Stimulated activated effector memory CD8-positive, alpha-beta T cell treated with anti-CD3 and anti-CD28 coated beads, Interleukin-12 subunit alpha, Interleukin-12 subunit beta, amount 100 ng/mL, for 72 hours (primary cell): ENCODE measurements at regions not wholly inside any gene's neighbourhood (a gene's known extent, or its start where the extent isn't known, plus 50 kb on each side); places are given as distances from the start of the nearest gene placed in this dataset.
"Not testable (repeated sequence)": the region's sequence is repeated elsewhere in the genome, so short reads cannot be mapped to it uniquely, and the experiment has no call there.

ENCODE experiments used
- ATAC-seq: fragments of 150-1000 bp; cut with Tn5 transposase; 2 replicates; pipeline ENCODE4 v1.10.0; 2021
- DNase-seq, 2 donors: peaks; one replicate each; pipeline ENCODE4 v3.0.0; 2021 to 2022; ENCODE audit warnings: low spot score in 2 of 2
- H3K27ac Mint-ChIP-seq: one replicate; pipeline ENCODE4 v1.8.0; 2022; ENCODE audit warnings: mild to moderate bottlenecking, mixed read lengths
- H3K36me3 Mint-ChIP-seq: one replicate; pipeline ENCODE4 v1.8.0; 2022; ENCODE audit warnings: mild to moderate bottlenecking, mixed read lengths
- H3K4me1 Mint-ChIP-seq: one replicate; pipeline ENCODE4 v1.8.0; 2022; ENCODE audit warnings: mixed read lengths
- H3K4me3 Mint-ChIP-seq: one replicate; pipeline ENCODE4 v1.8.0; 2022; ENCODE audit warnings: mild to moderate bottlenecking, mixed read lengths
- H3K9me3 Mint-ChIP-seq: one replicate; pipeline ENCODE4 v1.8.0; 2022; ENCODE audit warnings: mixed read lengths

DNA sequence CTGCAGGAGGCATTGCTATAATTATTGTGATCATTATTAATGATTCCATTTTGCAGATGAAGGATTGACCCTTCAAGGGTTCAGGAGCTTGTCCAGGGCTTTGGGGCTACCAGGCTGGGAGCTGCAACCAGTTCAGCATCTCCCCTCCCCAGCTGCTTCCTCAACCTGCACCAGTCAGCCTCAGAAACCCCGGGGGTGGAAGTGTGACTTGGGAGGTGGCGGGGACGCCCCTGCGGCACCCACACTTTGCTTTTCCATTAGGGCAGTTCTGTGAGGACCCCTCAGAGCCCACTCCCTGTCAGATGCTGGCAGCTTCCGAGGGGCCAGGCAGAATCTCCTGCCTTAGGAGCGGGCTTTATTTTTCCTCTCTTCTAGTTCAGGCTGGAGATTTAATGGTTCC, 85.6 kb downstream of the OLFM1 start:
- no peak for ATAC-seq
- no peak overlapping the region for H3K4me3 Mint-ChIP-seq
- DNase-seq = no peak
- H3K4me1 Mint-ChIP-seq = no peaks in the 10 kb centered on the region
- no peaks in the 10 kb centered on the region for H3K36me3 Mint-ChIP-seq
- H3K9me3 Mint-ChIP-seq = no peaks in the 10 kb centered on the region
- H3K27ac Mint-ChIP-seq = no peak overlapping the region

DNA sequence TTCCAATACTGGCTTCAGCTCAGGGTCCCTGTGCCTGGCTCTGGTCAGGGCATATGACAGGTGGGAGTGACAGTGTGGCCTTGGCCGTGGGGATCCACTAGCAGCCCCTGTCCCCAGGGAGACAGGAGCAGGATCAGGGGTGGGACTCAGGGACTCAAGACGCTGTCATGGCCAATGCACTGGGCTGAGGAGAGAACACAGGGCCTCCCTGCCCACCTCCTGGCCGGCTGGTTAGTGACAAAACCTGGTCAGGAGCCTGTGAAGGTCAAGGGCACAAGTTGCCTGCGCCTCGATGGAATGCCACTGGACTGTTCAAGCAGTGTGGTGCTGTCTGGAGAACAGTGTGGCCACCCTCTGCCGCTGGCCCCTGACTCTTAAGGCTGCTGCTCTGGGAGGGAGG, 86.8 kb downstream of the OLFM1 start:
- ATAC-seq (no peak), DNase-seq (no peak)
- no peaks in the 10 kb centered on the region for H3K9me3 Mint-ChIP-seq
- H3K4me3 Mint-ChIP-seq = no peak overlapping the region
- no peaks in the 10 kb centered on the region for H3K4me1 Mint-ChIP-seq
- H3K27ac Mint-ChIP-seq = no peak overlapping the region
- no peaks in the 10 kb centered on the region for H3K36me3 Mint-ChIP-seq

DNA sequence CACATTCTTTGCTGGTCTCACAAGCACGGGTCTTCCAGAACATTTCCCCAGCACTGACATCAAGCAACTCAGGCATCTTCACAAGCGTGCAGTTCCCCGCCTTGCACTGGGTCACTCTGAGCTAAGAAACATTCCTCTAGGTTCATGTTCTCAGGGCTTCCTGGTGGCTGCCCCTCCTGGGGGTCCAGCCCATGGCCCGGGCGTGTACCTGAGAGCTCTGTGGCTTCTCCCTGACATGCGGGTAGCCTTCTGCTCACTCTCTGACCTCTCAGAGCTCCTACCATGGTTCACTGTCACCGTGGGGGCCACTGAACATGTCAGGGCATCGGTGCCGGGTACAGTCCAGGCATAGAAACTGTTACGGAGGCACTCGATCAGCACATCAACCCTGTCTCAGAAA, 87.5 kb downstream of the OLFM1 start:
- no peak overlapping the region for H3K4me3 Mint-ChIP-seq
- no peak for ATAC-seq
- H3K27ac Mint-ChIP-seq = no peak overlapping the region

DNA sequence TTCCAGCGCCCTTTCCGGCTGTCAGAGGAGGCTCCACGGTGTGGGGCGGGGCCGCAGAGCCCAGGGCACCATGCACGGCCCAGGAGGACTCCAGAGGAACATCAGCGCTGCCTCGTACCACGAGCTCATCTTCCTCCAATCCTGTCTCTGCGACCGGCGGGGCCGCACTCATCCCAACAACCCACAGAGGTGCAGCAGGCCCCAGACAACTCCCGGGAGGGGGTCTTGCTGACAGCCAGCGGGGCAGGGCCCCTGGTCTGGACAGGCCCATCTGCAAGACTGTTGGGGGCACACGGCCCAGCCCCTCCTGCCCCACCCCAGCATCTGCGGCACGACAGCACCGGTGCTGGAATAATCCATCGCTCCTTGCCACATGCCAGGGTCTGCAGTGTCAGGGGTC, 88.8 kb downstream of the OLFM1 start:
- Mint-ChIP-seq H3K4me1 (no peaks in the 10 kb centered on the region), H3K9me3 (no peaks in the 10 kb centered on the region), H3K4me3 (no peak overlapping the region), H3K27ac (no peak overlapping the region), H3K36me3 (no peaks in the 10 kb centered on the region)
- ATAC-seq = no peak
- DNase-seq = no peak

More for the DNA sequence above, 87.5 kb downstream of the OLFM1 start:
- no peaks in the 10 kb centered on the region for H3K36me3 Mint-ChIP-seq
- H3K9me3 Mint-ChIP-seq = no peaks in the 10 kb centered on the region
- DNase-seq = no peak
- no peaks in the 10 kb centered on the region for H3K4me1 Mint-ChIP-seq

DNA sequence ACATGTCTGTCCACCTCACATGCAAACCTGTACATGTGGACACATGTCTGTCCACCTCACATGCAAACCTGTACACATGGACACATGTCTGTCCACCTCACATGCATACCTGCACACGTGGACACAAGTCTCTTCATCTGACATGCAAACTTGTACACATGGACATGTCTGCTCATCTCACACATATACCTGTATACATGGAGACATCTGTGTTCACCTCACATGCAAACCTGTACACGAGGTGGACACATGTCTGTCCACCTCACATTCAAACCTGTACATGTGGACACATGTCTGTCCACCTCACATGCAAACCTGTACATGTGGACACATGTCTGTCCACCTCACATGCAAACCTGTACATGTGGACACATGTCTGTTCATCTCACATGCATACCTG, 90.1 kb downstream of the OLFM1 start:
- not testable (repeated sequence) for ATAC-seq, H3K9me3 Mint-ChIP-seq, H3K27ac Mint-ChIP-seq, H3K4me3 Mint-ChIP-seq, H3K36me3 Mint-ChIP-seq, H3K4me1 Mint-ChIP-seq, DNase-seq

DNA sequence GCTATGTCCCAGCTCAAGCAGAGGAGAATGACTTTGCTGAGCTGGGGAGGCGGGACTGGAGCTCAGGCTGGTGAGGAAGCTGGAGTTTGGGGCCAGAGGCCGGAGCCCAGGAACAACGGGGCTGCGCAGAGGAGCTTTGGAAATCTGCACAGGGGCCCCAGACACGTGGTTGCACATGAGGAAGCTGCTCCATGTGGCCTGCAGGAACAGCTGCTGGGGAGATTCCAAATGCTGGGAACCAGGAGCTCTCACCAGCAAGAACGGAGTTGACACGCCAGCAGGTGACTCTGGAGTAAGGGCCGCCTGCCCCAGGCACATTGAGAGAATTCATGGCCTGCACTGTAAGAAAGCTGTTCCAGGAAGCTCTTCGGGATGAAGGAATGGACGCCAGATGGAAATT, 91.0 kb downstream of the OLFM1 start:
- DNase-seq (no peak), ATAC-seq (no peak)
- Mint-ChIP-seq H3K4me1 (no peaks in the 10 kb centered on the region), H3K4me3 (no peak overlapping the region), H3K9me3 (no peaks in the 10 kb centered on the region), H3K36me3 (no peaks in the 10 kb centered on the region), H3K27ac (no peak overlapping the region)

DNA sequence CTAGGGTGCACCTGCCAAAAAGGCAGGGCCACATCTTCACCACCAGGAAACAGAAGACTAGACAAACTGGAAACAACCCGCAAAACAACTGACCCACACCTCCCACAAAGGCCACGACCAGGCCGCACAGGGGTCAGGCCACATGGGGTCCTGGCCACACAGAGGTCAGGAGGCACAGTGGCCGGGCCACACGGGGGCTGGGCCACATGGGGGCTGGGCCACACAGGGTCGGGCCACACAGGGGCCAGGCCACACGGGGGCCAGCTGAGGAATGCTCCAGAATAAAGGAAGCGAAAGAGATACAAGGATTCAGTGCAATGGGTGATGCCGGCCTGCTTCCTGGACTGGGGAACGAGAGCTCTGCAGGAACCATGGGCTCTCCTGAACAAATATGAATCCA, 91.6 kb downstream of the OLFM1 start:
- ATAC-seq (no peak), DNase-seq (no peak)
- H3K36me3 Mint-ChIP-seq = no peaks in the 10 kb centered on the region
- H3K27ac Mint-ChIP-seq = no peak overlapping the region
- no peaks in the 10 kb centered on the region for H3K4me1 Mint-ChIP-seq
- no peak overlapping the region for H3K4me3 Mint-ChIP-seq
- no peaks in the 10 kb centered on the region for H3K9me3 Mint-ChIP-seq

DNA sequence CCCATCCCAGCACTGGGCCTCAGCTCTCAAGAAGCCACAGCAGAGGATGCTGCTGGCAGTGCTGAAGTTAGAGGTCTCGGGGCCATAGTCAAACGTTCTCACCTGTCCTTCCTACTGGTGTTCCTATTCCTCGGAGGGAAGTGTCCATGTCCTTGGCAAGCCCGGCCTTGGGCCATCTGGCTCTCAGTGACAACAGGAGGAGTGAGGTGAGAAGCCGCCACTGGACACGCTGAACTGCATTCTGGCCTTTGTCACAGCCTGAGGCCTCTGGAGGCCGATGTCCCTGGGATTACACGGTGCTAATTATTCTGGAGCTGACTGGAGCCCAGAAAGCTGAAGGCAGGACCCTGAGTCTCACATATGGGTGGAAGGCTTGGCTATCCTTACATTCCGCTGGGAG, 92.5 kb downstream of the OLFM1 start:
- no peak overlapping the region for H3K27ac Mint-ChIP-seq
- no peak overlapping the region for H3K4me3 Mint-ChIP-seq
- no peaks in the 10 kb centered on the region for H3K4me1 Mint-ChIP-seq
- no peaks in the 10 kb centered on the region for H3K9me3 Mint-ChIP-seq
- H3K36me3 Mint-ChIP-seq = no peaks in the 10 kb centered on the region
- no peak for DNase-seq
- no peak for ATAC-seq

DNA sequence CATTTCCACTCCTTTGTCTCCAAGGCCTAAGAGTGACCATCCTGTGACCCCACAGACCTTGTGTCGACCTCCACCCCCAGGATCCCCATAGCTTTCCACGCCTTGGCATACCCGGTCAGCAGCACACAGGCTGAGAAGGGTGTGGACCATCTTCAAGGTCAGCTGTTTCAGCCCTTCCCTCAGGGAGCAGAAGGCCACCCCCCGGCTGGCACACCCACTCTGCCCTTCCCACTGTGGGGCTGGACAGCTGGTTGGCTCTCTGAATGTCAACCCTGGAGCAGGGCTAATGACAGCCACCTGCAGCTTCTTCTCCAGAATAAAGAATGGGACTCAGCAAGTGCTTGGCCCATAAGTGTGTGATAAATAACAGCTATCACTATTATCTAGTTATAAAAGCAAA, 93.1 kb downstream of the OLFM1 start:
- Mint-ChIP-seq H3K27ac (no peak overlapping the region), H3K4me1 (no peaks in the 10 kb centered on the region), H3K4me3 (no peak overlapping the region), H3K36me3 (no peaks in the 10 kb centered on the region), H3K9me3 (no peaks in the 10 kb centered on the region)
- no peak for DNase-seq
- no peak for ATAC-seq

DNA sequence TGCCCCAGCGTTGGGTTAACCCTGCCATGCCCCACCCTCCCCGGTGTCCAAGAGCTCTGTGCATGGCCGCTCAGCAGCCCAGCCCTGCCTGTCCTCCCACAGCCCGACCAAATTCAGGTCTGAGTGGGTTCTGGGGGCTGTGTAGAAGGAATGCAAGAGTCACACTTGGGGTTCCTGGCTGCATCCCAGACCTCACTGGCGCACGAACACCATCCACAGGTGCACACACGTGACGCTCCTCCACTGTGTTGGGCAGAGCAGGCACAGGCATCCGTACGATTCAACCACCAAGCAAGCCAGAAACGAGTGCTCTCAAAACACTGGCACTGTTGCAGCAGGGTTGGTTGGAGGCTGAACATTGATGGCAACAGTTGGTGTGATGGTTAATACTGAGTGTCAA, 93.9 kb downstream of the OLFM1 start:
- DNase-seq (no peak), ATAC-seq (no peak)
- H3K4me3 Mint-ChIP-seq = no peak overlapping the region
- H3K9me3 Mint-ChIP-seq = no peaks in the 10 kb centered on the region
- no peaks in the 10 kb centered on the region for H3K36me3 Mint-ChIP-seq
- H3K4me1 Mint-ChIP-seq = no peaks in the 10 kb centered on the region
- H3K27ac Mint-ChIP-seq = no peak overlapping the region

DNA sequence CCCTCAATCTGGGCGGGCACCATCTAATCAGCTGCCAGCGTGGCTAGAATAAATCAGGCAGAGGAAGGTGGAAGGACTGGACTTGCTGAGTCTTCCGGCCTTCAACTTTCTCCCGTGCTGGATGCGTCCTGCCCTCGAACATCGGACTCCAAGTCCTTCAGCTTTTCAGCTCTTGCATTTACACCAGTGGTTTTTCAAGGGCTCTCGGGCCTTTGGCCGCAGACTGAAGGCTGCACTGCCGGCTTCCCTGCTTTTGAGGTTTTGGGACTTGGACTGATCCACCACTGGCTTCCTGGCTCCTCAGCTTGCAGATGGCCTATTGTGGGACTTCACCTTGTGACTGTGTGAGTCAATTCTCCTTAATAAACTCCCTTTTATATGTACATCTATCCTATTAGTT, 94.4 kb downstream of the OLFM1 start:
- not testable (repeated sequence) for DNase-seq, H3K36me3 Mint-ChIP-seq, ATAC-seq, H3K4me3 Mint-ChIP-seq, H3K27ac Mint-ChIP-seq, H3K9me3 Mint-ChIP-seq, H3K4me1 Mint-ChIP-seq

DNA sequence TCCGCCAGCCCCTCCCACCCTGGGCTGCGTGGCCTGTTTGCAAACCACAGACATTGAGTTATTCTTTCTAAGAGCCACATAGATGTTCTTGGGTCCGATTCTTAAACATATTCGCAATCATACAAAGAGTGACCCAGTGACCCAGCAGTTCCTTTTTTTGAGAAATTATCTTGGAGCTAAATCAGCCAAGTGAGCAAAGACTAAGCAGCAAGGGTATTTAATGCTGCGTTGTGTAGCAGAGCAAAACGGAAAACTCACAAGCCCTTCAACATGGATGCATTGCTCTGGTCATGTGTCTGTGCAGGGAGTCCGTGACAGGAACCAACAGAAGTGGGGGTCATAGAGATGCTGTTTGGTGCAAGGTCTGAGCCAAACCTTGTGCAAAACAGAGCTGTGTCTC, 95.6 kb downstream of the OLFM1 start:
- no peak for DNase-seq
- H3K36me3 Mint-ChIP-seq = no peaks in the 10 kb centered on the region
- no peak overlapping the region for H3K4me3 Mint-ChIP-seq
- ATAC-seq = no peak
- no peaks in the 10 kb centered on the region for H3K4me1 Mint-ChIP-seq
- no peak overlapping the region for H3K27ac Mint-ChIP-seq
- H3K9me3 Mint-ChIP-seq = no peaks in the 10 kb centered on the region

DNA sequence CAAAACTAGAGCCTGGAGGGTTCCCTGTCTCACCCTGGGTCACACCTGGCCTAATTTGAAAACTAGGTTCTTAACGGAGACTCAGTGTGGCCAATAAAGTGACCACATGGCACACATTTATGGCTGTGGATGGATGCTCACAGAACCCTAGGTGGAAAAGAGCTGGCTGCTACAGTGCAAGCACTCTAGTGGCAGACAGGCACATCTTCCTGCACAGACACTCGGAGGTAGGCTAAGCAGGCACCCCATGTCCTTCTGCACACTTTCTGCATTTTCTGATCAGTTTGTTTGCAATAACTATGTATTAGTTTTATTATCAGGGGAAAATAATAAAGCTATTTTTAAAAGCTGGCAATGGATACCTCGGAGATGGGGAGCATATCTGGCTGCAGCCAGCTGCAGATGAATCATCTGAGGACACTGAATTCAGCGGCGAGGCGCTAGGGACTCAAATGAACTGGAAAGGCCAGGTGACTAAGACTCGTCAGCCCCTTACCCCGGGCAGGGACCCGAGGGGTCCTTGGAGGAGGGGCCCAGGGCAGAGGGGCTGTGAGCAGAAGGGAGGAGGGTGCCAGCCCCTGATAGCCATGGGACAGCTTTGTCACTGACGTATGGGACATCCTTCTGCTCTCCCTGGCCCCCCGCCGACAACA, 96.2 kb downstream of the OLFM1 start:
- Mint-ChIP-seq H3K36me3 (no peaks in the 10 kb centered on the region), H3K4me1 (no peaks in the 10 kb centered on the region), H3K27ac (no peak overlapping the region), H3K4me3 (no peak overlapping the region), H3K9me3 (no peaks in the 10 kb centered on the region)
- DNase-seq (no peak), ATAC-seq (no peak)

DNA sequence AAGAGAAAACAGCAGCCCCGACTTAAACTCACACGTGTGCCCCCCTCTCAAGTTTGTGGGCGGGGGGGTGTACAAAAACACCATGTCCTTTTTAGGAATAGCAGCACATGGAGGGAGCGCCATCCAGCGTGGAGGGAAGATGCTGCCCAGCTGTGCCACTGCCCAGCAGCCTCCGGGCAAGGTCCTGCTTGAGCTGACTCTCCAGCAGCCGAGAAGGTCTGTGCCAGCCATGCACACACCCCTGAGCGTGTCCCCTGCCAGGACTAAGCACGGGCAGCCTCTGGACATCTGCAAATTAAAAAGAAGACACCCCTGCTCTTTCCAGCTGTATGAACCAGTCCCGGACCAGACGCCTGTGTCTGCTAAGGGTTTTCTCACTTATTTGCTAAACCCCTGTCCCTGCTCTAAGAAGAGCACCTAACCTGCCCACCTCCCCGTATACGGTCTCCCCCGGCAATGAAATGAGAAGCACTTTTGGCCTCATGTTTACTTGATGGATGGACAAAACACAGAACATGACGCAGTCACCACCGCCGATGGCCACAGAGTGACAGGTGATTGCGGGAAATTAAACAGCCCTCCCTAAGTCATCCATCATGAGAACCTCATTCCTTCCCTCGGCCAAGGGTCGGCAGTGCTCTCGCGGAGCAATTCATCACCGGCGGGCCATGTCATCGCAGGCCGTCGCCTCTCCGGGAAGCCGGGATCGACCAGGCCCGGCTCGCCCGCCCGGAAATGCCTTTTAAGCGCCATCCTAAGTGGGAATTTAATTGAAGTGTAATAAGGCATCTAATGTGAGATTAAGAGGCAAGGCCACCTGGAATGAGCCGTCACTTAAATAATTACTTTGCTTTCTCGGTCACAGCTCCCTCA, 96.9 kb downstream of the OLFM1 start:
- DNase-seq (no peak), ATAC-seq (no peak)
- Mint-ChIP-seq H3K4me3 (no peak overlapping the region), H3K36me3 (no peaks in the 10 kb centered on the region), H3K9me3 (no peaks in the 10 kb centered on the region), H3K27ac (no peak overlapping the region), H3K4me1 (no peaks in the 10 kb centered on the region)

DNA sequence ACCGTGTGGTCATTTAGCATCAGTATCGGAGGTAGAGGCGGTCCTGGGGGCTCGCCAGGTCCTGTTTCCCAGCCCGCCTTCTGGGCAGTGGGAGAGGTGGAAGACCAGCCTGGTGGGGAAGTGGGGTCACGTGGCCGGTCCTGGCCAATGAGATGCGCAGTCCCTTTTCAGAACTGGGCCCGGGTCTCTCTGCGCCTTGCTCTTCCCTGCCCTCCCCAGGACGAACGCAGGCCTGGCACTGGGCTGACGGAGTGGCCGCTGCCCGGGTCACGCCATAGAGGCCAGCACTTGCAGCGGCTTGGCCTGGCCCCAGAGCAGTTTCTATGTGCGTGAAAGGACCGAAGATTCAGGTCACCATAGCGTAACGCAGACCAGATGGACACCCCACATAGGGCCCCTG, 97.6 kb downstream of the OLFM1 start:
- H3K9me3 Mint-ChIP-seq = no peaks in the 10 kb centered on the region
- H3K36me3 Mint-ChIP-seq = no peaks in the 10 kb centered on the region
- ATAC-seq = no peak
- H3K27ac Mint-ChIP-seq = no peak overlapping the region
- no peak for DNase-seq
- H3K4me1 Mint-ChIP-seq = no peaks in the 10 kb centered on the region
- H3K4me3 Mint-ChIP-seq = no peak overlapping the region
